Endodermal cell (in vitro differentiated cells): ENCODE measurements at regions not wholly inside any gene's neighbourhood (a gene's known extent, or its start where the extent isn't known, plus 50 kb on each side); places are given as distances from the start of the nearest gene placed in this dataset.

Source experiments
- DNase-seq: peaks from one replicate; pipeline ENCODE4 v3.0.0-alpha.2; 2017
- H3K27ac ChIP-seq: 2 replicates; pipeline ENCODE4 v1.5.1; 2013; ENCODE audit warnings: mild to moderate bottlenecking, low read depth, low read length, moderate library complexity
- H3K27me3 ChIP-seq: 2 replicates; pipeline ENCODE4 v1.6.1; 2013; ENCODE audit warnings: mild to moderate bottlenecking, low read length, moderate library complexity; ENCODE audit not compliant: insufficient read depth, control insufficient read depth, poor library complexity, severe bottlenecking
- H3K36me3 ChIP-seq: 2 replicates; pipeline ENCODE4 v1.7.0; 2013; ENCODE audit warnings: mild to moderate bottlenecking, low read length, moderate library complexity; ENCODE audit not compliant: control insufficient read depth, insufficient read depth
- H3K4me1 ChIP-seq: one replicate; pipeline ENCODE4 v1.7.0; 2013; ENCODE audit warnings: low read length; ENCODE audit not compliant: control insufficient read depth, insufficient read depth
- H3K4me3 ChIP-seq: 2 replicates; pipeline ENCODE4 v1.5.1; 2013; ENCODE audit warnings: mild to moderate bottlenecking, low read length, moderate library complexity
- H3K9ac ChIP-seq: 2 replicates; pipeline ENCODE4 v1.6.1; 2013; ENCODE audit warnings: mild to moderate bottlenecking, low read length, moderate library complexity; ENCODE audit not compliant: poor library complexity, severe bottlenecking; ENCODE audit errors: extremely low read depth
- H3K9me3 ChIP-seq: 2 replicates; pipeline ENCODE4 v1.6.1; 2013; ENCODE audit warnings: mild to moderate bottlenecking, low read length, moderate library complexity; ENCODE audit not compliant: control insufficient read depth
- H3K27ac Mint-ChIP-seq: 2 replicates; pipeline ENCODE4 v1.8.0; 2020; ENCODE audit warnings: mixed read lengths
- H3K27me3 Mint-ChIP-seq: 2 replicates; pipeline ENCODE4 v1.8.0; 2021; ENCODE audit warnings: mild to moderate bottlenecking, mixed read lengths; ENCODE audit not compliant: insufficient read depth
- H3K36me3 Mint-ChIP-seq: 2 replicates; pipeline ENCODE4 v1.8.0; 2020; ENCODE audit warnings: low read depth, mixed read lengths
- H3K4me1 Mint-ChIP-seq: 2 replicates; pipeline ENCODE4 v1.8.0; 2020; ENCODE audit warnings: mixed read lengths
- H3K4me3 Mint-ChIP-seq: 2 replicates; pipeline ENCODE4 v1.8.0; 2020; ENCODE audit warnings: mild to moderate bottlenecking, moderate library complexity, mixed read lengths
- H3K9me3 Mint-ChIP-seq: 2 replicates; pipeline ENCODE4 v1.8.0; 2020; ENCODE audit warnings: mild to moderate bottlenecking, mixed read lengths
- WGBS, 2 experiments: methylation state at CpG; one replicate each; pipeline versions ENCODE4 v1.1.5 to v1.1.7; 2013; ENCODE audit warnings: missing lambda C conversion rate in 2 of 2, mixed read lengths in 1 of 2; ENCODE audit not compliant: insufficient coverage in 1 of 2, insufficient read length in 1 of 2; 5-methylcytosine and 5-hydroxymethylcytosine counted together
- TF ChIP-seq, protein P1 (sequence below): fragments of 200-600 bp; sonication (generic); conservative IDR thresholded peaks from 2 replicates; pipeline ENCODE4 v1.5.0; 2021; ENCODE audit warnings: antibody characterized with exemption, mild to moderate bottlenecking

DNA sequence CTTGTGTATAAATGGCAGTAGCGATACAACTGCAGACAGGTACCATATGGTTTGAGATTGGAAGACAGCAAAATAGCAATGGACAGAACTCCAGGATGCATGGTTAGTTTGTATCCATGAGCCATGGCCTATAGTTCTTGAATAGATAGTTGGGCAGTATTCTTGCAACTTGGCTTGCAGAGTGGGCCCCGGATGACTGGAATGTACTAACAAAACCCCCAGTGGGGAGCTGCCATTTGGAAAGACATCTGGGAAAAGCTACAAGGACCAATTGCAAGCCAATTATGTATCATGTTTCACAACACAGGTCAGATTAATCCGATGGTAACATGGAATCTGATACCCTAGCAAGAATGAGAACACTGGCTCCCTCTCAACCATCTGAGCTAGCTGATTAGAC, 279.6 kb downstream of the RERGL start:
- Histone ChIP-seq H3K9me3 (no peaks in the 10 kb centered on the region), H3K36me3 (no peaks in the 10 kb centered on the region), H3K4me3 (no peak overlapping the region), H3K4me1 (no peaks in the 10 kb centered on the region), H3K27me3 (no peaks in the 10 kb centered on the region), H3K27ac (no peak overlapping the region), H3K9ac (no peak overlapping the region)
- Mint-ChIP-seq H3K36me3 (no peaks in the 10 kb centered on the region), H3K9me3 (peaks cover 13% of the 10 kb centered on the region), H3K27me3 (no peaks in the 10 kb centered on the region), H3K27ac (no peak overlapping the region), H3K4me3 (no peak overlapping the region), H3K4me1 (no peaks in the 10 kb centered on the region)
- TF ChIP-seq, protein P1, sequence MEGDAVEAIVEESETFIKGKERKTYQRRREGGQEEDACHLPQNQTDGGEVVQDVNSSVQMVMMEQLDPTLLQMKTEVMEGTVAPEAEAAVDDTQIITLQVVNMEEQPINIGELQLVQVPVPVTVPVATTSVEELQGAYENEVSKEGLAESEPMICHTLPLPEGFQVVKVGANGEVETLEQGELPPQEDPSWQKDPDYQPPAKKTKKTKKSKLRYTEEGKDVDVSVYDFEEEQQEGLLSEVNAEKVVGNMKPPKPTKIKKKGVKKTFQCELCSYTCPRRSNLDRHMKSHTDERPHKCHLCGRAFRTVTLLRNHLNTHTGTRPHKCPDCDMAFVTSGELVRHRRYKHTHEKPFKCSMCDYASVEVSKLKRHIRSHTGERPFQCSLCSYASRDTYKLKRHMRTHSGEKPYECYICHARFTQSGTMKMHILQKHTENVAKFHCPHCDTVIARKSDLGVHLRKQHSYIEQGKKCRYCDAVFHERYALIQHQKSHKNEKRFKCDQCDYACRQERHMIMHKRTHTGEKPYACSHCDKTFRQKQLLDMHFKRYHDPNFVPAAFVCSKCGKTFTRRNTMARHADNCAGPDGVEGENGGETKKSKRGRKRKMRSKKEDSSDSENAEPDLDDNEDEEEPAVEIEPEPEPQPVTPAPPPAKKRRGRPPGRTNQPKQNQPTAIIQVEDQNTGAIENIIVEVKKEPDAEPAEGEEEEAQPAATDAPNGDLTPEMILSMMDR: no peak
- DNase-seq: no peak
- 90 to 92% methylated on average over 2 to 3 of the region's 3 CpGs for WGBS, 2 experiments

DNA sequence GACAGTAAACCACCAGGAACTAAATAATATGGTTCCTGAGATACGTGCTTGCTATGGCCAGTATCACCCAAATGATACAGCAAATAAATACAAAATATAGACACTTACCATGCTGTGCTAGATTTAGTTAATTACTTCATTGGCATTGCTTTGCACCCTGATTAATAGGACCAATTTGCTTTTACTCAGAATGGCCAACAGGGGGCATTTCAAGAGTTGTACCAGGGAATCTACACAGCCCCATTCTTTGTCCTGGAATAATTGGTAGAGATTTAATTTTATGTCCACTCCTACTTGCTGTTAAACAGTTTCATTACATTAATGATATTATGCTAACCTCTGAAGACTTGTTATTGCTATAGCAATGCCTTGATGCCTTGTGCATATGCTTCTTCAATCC, 280.8 kb downstream of the RERGL start:
- H3K4me1 Mint-ChIP-seq: no peaks in the 10 kb centered on the region
- H3K27ac ChIP-seq: no peak overlapping the region
- TF ChIP-seq, protein P1: peak; percentile 82
- H3K4me3 ChIP-seq: no peak overlapping the region
- no peaks in the 10 kb centered on the region for H3K36me3 Mint-ChIP-seq
- H3K9ac ChIP-seq: no peak overlapping the region
- no peak for DNase-seq
- no peak overlapping the region for H3K4me3 Mint-ChIP-seq
- no peaks in the 10 kb centered on the region for H3K27me3 ChIP-seq
- no peaks in the 10 kb centered on the region for H3K36me3 ChIP-seq
- H3K9me3 Mint-ChIP-seq: peaks cover 8% of the 10 kb centered on the region
- no peaks in the 10 kb centered on the region for H3K9me3 ChIP-seq
- H3K27ac Mint-ChIP-seq: no peak overlapping the region
- H3K27me3 Mint-ChIP-seq: no peaks in the 10 kb centered on the region
- WGBS, 2 experiments: 92 to 100% methylated on average over 1 of the region's 1 CpG
- no peaks in the 10 kb centered on the region for H3K4me1 ChIP-seq

DNA sequence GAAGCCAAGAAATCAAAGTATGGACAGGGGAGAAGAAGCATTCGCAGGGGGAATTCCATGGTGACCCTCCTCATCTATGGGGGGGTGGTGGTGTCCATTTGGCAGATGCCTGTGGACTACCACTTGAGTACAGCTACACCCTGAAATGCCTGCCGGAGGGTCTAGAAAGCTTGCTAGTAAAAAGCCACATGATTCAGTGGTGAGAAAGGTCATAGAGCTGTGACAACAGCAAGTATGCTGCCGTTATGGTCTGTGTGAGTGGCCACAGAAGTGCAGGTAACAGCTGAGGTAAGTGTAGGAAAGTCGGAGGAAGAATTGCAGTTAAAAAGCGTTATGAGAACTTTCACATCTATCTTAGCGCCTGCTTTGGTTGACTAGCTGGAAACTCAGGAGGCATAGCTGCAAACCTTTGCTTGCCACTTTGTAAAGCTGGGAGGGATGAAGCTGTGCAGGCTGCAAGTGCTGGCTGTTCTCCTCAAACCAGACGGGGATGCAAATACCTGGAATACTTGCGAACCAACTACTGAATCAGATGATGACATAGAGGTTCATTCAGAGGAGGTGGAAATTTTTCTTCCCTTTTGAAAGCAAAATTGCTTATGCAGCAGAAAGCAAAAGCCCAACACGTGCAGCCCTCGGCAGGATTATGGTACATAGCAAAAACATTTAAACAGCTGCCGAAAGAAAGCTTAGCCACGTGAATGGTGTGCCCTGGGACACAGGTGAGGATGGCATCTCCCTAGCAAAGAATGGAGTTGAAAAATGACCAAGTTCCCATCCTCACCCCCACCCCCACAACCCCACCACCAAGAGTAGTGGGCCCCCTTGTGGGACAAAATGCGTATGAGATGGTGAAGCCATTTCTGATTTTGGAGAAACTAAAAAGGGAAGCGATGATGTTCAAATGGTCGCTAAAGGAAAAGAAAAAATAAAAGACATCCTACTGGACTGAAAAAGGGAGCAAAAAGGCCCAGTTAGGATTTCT, 287.0 kb downstream of the RERGL start:
- Histone ChIP-seq H3K27ac (no peak overlapping the region), H3K4me3 (no peak overlapping the region), H3K27me3 (no peaks in the 10 kb centered on the region), H3K9ac (no peak overlapping the region), H3K4me1 (no peaks in the 10 kb centered on the region), H3K36me3 (no peaks in the 10 kb centered on the region), H3K9me3 (no peaks in the 10 kb centered on the region)
- H3K36me3 Mint-ChIP-seq: no peaks in the 10 kb centered on the region
- WGBS, 2 experiments: 89 to 96% methylated on average over 9 to 15 of the region's 15 CpGs
- H3K27me3 Mint-ChIP-seq: no peaks in the 10 kb centered on the region
- peak overlapping the region; percentile 6 for H3K27ac Mint-ChIP-seq
- H3K9me3 Mint-ChIP-seq: peaks cover 16% of the 10 kb centered on the region
- H3K4me3 Mint-ChIP-seq: no peak overlapping the region
- TF ChIP-seq, protein P1: peak; percentile 74
- peak; percentile 69 for DNase-seq
- H3K4me1 Mint-ChIP-seq: peaks cover 9% of the 10 kb centered on the region
